CD14-positive monocyte (primary cell): ENCODE measurements at regions not wholly inside any gene's neighbourhood (a gene's known extent, or its start where the extent isn't known, plus 50 kb on each side); places are given as distances from the start of the nearest gene placed in this dataset.

Experiments used
- DNase-seq, 3 donors: peaks; one replicate each; pipeline ENCODE4 v3.0.0-alpha.2; 2011 to 2022
- H2AFZ ChIP-seq: 2 replicates; pipeline ENCODE4 v1.6.0; 2012; ENCODE audit warnings: mild to moderate bottlenecking, low read depth, low read length, inconsistent platforms; ENCODE audit not compliant: insufficient read depth, poor library complexity, severe bottlenecking
- H3K27ac ChIP-seq, 2 donors: 1 replicate in 1 of 2; 2 replicates in 1 of 2; pipeline ENCODE4 v1.5.1; 2012 to 2013; ENCODE audit warnings: low read length in 2 of 2, control low read depth in 1 of 2, inconsistent platforms in 1 of 2, low read depth in 1 of 2, mild to moderate bottlenecking in 1 of 2
- H3K27me3 ChIP-seq, 2 donors: one replicate each; pipeline versions ENCODE4 v1.6.0 to v1.6.1; 2011 to 2013; ENCODE audit warnings: low read length in 2 of 2; ENCODE audit not compliant: control insufficient read depth in 2 of 2, insufficient read depth in 2 of 2
- H3K36me3 ChIP-seq, 2 donors: replicated peaks in 1 of 2; 1 replicate in 1 of 2; 2 replicates in 1 of 2; pipeline versions ENCODE4 v1.5.1 to v1.6.1; 2012 to 2013; ENCODE audit warnings: low read length in 2 of 2, control low read depth in 1 of 2, inconsistent platforms in 1 of 2, mild to moderate bottlenecking in 1 of 2; ENCODE audit not compliant: insufficient read depth in 2 of 2, control insufficient read depth in 1 of 2
- H3K4me1 ChIP-seq, 2 donors: 1 replicate in 1 of 2; 2 replicates in 1 of 2; pipeline versions ENCODE4 v1.5.1 to v1.6.1; 2012 to 2013; ENCODE audit warnings: low read length in 2 of 2, control low read depth in 1 of 2, inconsistent platforms in 1 of 2, mild to moderate bottlenecking in 1 of 2, moderate library complexity in 1 of 2; ENCODE audit not compliant: insufficient read depth in 2 of 2, control insufficient read depth in 1 of 2
- H3K4me2 ChIP-seq: replicated peaks from 2 replicates; pipeline ENCODE3; 2012; ENCODE audit warnings: low read length, moderate library complexity, mild to moderate bottlenecking; ENCODE audit not compliant: poor library complexity, severe bottlenecking; ENCODE audit errors: extremely low read depth
- H3K4me3 ChIP-seq, 3 experiments: fragments of 200-600 bp in 1 of 3; sonication (generic) in 1 of 3; replicated peaks in 1 of 3; 1 replicate in 2 of 3; 2 replicates in 1 of 3; pipeline ENCODE4 v1.5.1; 2011 to 2013; ENCODE audit warnings: low read length in 3 of 3, mild to moderate bottlenecking in 3 of 3, control low read depth in 2 of 3, low read depth in 2 of 3, inconsistent platforms in 1 of 3, moderate library complexity in 1 of 3
- H3K79me2 ChIP-seq: 2 replicates; pipeline ENCODE4 v1.6.0; 2012; ENCODE audit warnings: mild to moderate bottlenecking, control low read depth, inconsistent platforms, low read length, moderate library complexity; ENCODE audit not compliant: insufficient read depth
- H3K9ac ChIP-seq: 2 replicates; pipeline ENCODE4 v1.6.0; 2017; ENCODE audit warnings: low read length, mild to moderate bottlenecking; ENCODE audit not compliant: insufficient read depth, poor library complexity, severe bottlenecking
- H3K9me3 ChIP-seq, 2 donors: replicated peaks in 1 of 2; 1 replicate in 1 of 2; 2 replicates in 1 of 2; pipeline versions ENCODE4 v1.5.1 to v1.6.1; 2012 to 2013; ENCODE audit warnings: low read length in 2 of 2, control low read depth in 1 of 2; ENCODE audit not compliant: control insufficient read depth in 1 of 2, insufficient read depth in 1 of 2
- H4K20me1 ChIP-seq: 2 replicates; pipeline ENCODE4 v1.6.0; 2012; ENCODE audit warnings: mild to moderate bottlenecking, low read length, control low read depth, moderate library complexity; ENCODE audit not compliant: insufficient read depth
- H3K27ac Mint-ChIP-seq, 7 donors: one replicate each; pipeline ENCODE4 v1.8.0; 2020; ENCODE audit warnings: mild to moderate bottlenecking in 7 of 7, mixed read lengths in 7 of 7, moderate library complexity in 6 of 7, inconsistent platforms in 2 of 7
- H3K27me3 Mint-ChIP-seq, 3 donors: one replicate each; pipeline ENCODE4 v1.8.0; 2021 to 2022; ENCODE audit warnings: low read depth in 3 of 3, mild to moderate bottlenecking in 3 of 3, mixed read lengths in 3 of 3, moderate library complexity in 3 of 3, inconsistent platforms in 1 of 3
- H3K36me3 Mint-ChIP-seq, 2 donors: one replicate each; pipeline ENCODE4 v1.8.0; 2020; ENCODE audit warnings: mixed read lengths in 2 of 2, inconsistent platforms in 1 of 2, mild to moderate bottlenecking in 1 of 2
- H3K4me1 Mint-ChIP-seq: one replicate; pipeline ENCODE4 v1.8.0; 2020; ENCODE audit warnings: mild to moderate bottlenecking, mixed read lengths
- H3K4me3 Mint-ChIP-seq, 2 donors: one replicate each; pipeline ENCODE4 v1.8.0; 2020; ENCODE audit warnings: mild to moderate bottlenecking in 2 of 2, mixed read lengths in 2 of 2, moderate library complexity in 1 of 2
- H3K9me3 Mint-ChIP-seq, 7 donors: one replicate each; pipeline ENCODE4 v1.8.0; 2020 to 2022; ENCODE audit warnings: mixed read lengths in 7 of 7, mild to moderate bottlenecking in 6 of 7, moderate library complexity in 6 of 7, inconsistent platforms in 2 of 7
- CTCF ChIP-seq: fragments of 200-600 bp; IDR thresholded peaks from one replicate; pipeline ENCODE4 v1.8.0; 2022; ENCODE audit warnings: antibody characterized with exemption, mild to moderate bottlenecking
- WGBS: methylation state at CpG from one replicate; pipeline ENCODE4 v1.1.5; 2013; ENCODE audit warnings: missing lambda C conversion rate; ENCODE audit not compliant: insufficient coverage; 5-methylcytosine and 5-hydroxymethylcytosine counted together
- intact Hi-C, 2 donors: fragments of 100-400 bp; cut with micrococcal nuclease; formaldehyde crosslinking; loops; one replicate each; pipeline versions ENCODE4 v1.15.0 to v1.15.1; 2023

- no peaks in the 10 kb centered on the region for H3K79me2 ChIP-seq
- H3K4me1 Mint-ChIP-seq, result no peaks in the 10 kb centered on the region
- DNase-seq, result no peak
- H3K4me3 Mint-ChIP-seq, result no peak overlapping the region
- H3K27ac ChIP-seq, result no peak overlapping the region
- no peaks in the 10 kb centered on the region for H3K4me1 ChIP-seq
- H3K9me3 ChIP-seq, result no peaks in the 10 kb centered on the region
- H3K36me3 ChIP-seq, result no peaks in the 10 kb centered on the region
- 63% methylated on average over 1 of the region's 2 CpGs for WGBS
- H2AFZ ChIP-seq, result no peak overlapping the region
- H3K4me3 ChIP-seq, result no peak overlapping the region
- no peaks in the 10 kb centered on the region for H3K27me3 ChIP-seq
- H4K20me1 ChIP-seq, result no peaks in the 10 kb centered on the region
- peaks cover 3 to 4% (median 3%) of the 10 kb centered on the region in 3 donors for H3K27me3 Mint-ChIP-seq
- no peak overlapping the region for H3K4me2 ChIP-seq
- H3K36me3 Mint-ChIP-seq, result no peaks in the 10 kb centered on the region
- intact Hi-C loops, result no loop called here
- no peak overlapping the region for H3K27ac Mint-ChIP-seq
- no peak overlapping the region for H3K9ac ChIP-seq
- no peak for TF ChIP-seq CTCF
- H3K9me3 Mint-ChIP-seq, result no peaks in the 10 kb centered on the region
Measured at GRCh38 chr11:134482865-134483264, 70.8 kb upstream of the B3GAT1 start.

- DNase-seq, result no peak
- TF ChIP-seq CTCF, result no peak
- no peak overlapping the region for H3K4me3 Mint-ChIP-seq
- H3K9me3 Mint-ChIP-seq, result no peaks in the 10 kb centered on the region
- Histone ChIP-seq H2AFZ (no peak overlapping the region), H3K27ac (no peak overlapping the region), H3K36me3 (no peaks in the 10 kb centered on the region), H3K9me3 (no peaks in the 10 kb centered on the region), H4K20me1 (no peaks in the 10 kb centered on the region), H3K4me2 (no peak overlapping the region), H3K4me1 (no peaks in the 10 kb centered on the region), H3K79me2 (no peaks in the 10 kb centered on the region), H3K4me3 (no peak overlapping the region), H3K9ac (no peak overlapping the region), H3K27me3 (no peaks in the 10 kb centered on the region)
- peaks cover 2 to 3% (median 3%) of the 10 kb centered on the region in 3 donors for H3K27me3 Mint-ChIP-seq
- H3K4me1 Mint-ChIP-seq, result no peaks in the 10 kb centered on the region
- H3K27ac Mint-ChIP-seq, result no peak overlapping the region
- intact Hi-C loops, result no loop called here
- 67% methylated on average over 3 of the region's 4 CpGs for WGBS
- H3K36me3 Mint-ChIP-seq, result no peaks in the 10 kb centered on the region
Measured at GRCh38 chr11:134481933-134482527, 70.0 kb upstream of the B3GAT1 start.
